Umbilical cord (tissue), 1 donor: ENCODE measurements at regions not wholly inside any gene's neighbourhood (a gene's known extent, or its start where the extent isn't known, plus 50 kb on each side); places are given as distances from the start of the nearest gene placed in this dataset.
A peak's percentile ranks its signal among the peaks of the same experiment; 100 is the strongest.

Experiments used
- DNase-seq: peaks from one replicate; pipeline ENCODE4 v3.0.0-alpha.2; 2015; ENCODE audit warnings: low spot score

GRCh38 chr1:101698681-101699080 is 298.0 kb downstream of the OLFM3 start:
- DNase-seq: no peak

- DNase-seq: no peak
Observed at GRCh38 chr1:101704895-101705294, 291.8 kb downstream of the OLFM3 start.

GRCh38 chr1:101706366-101706765 is 290.4 kb downstream of the OLFM3 start:
- no peak for DNase-seq

GRCh38 chr1:101709721-101710120 is 287.0 kb downstream of the OLFM3 start:
- no peak for DNase-seq

GRCh38 chr1:101713760-101714159 is 283.0 kb downstream of the OLFM3 start:
- DNase-seq: no peak

GRCh38 chr1:101723415-101723814 is 273.3 kb downstream of the OLFM3 start:
- no peak for DNase-seq

- DNase-seq: no peak
Observed at GRCh38 chr1:101728029-101728428, 268.7 kb downstream of the OLFM3 start.

- DNase-seq: no peak
Observed at GRCh38 chr1:101730559-101730958, 266.2 kb downstream of the OLFM3 start.

- no peak for DNase-seq
Observed at GRCh38 chr1:101732261-101732660, 264.5 kb downstream of the OLFM3 start.

GRCh38 chr1:101733340-101733739 is 263.4 kb downstream of the OLFM3 start:
- no peak for DNase-seq

GRCh38 chr1:101738475-101738874 is 258.3 kb downstream of the OLFM3 start:
- peak; percentile 21 for DNase-seq

GRCh38 chr1:101739146-101739545 is 257.6 kb downstream of the OLFM3 start:
- no peak for DNase-seq

GRCh38 chr1:101739826-101740330 is 256.8 kb downstream of the OLFM3 start:
- DNase-seq: no peak

- DNase-seq: no peak
Observed at GRCh38 chr1:101741910-101742309, 254.8 kb downstream of the OLFM3 start.

GRCh38 chr1:101742509-101742908 is 254.2 kb downstream of the OLFM3 start:
- no peak for DNase-seq

- DNase-seq: no peak
Observed at GRCh38 chr1:101745551-101746270, 251.0 kb downstream of the OLFM3 start.

- no peak for DNase-seq
Observed at GRCh38 chr1:101748077-101748476, 248.6 kb downstream of the OLFM3 start.
